Osteoblast (primary cell): ENCODE measurements at regions not wholly inside any gene's neighbourhood (a gene's known extent, or its start where the extent isn't known, plus 50 kb on each side); places are given as distances from the start of the nearest gene placed in this dataset.
"Not testable (repeated sequence)": the region's sequence is repeated elsewhere in the genome, so short reads cannot be mapped to it uniquely, and the experiment has no call there.

Experiments used
- DNase-seq: peaks from one replicate; pipeline ENCODE4 v3.0.0; 2011; ENCODE audit warnings: low spot score, mixed read lengths; ENCODE audit not compliant: insufficient read length; ENCODE audit errors: missing footprints
- H2AFZ ChIP-seq: 2 replicates; pipeline ENCODE4 v1.6.0; 2011; ENCODE audit warnings: mild to moderate bottlenecking, low read length
- H3K27ac ChIP-seq: 2 replicates; pipeline ENCODE4 v1.5.1; 2011; ENCODE audit warnings: mild to moderate bottlenecking, low read depth, low read length, moderate library complexity
- H3K27me3 ChIP-seq: 2 replicates; pipeline ENCODE4 v1.6.0; 2012; ENCODE audit warnings: mild to moderate bottlenecking, control low read depth, inconsistent platforms, low read length, moderate library complexity; ENCODE audit not compliant: insufficient read depth
- H3K36me3 ChIP-seq: 2 replicates; pipeline ENCODE4 v1.5.1; 2011; ENCODE audit warnings: mild to moderate bottlenecking, low read length, control low read depth, moderate library complexity; ENCODE audit not compliant: insufficient read depth
- H3K4me1 ChIP-seq: 2 replicates; pipeline ENCODE4 v1.5.1; 2011; ENCODE audit warnings: mild to moderate bottlenecking, low read length, control low read depth, moderate library complexity; ENCODE audit not compliant: insufficient read depth
- H3K4me2 ChIP-seq: 2 replicates; pipeline ENCODE4 v1.6.0; 2011; ENCODE audit warnings: mild to moderate bottlenecking, low read length; ENCODE audit not compliant: insufficient read depth
- H3K4me3 ChIP-seq: fragments of 200-600 bp; sonication (generic); 3 replicates; pipeline ENCODE4 v1.5.1; 2012; ENCODE audit warnings: mild to moderate bottlenecking, low read length, inconsistent platforms; ENCODE audit not compliant: insufficient read depth
- H3K79me2 ChIP-seq: 2 replicates; pipeline ENCODE4 v1.6.0; 2012; ENCODE audit warnings: mild to moderate bottlenecking, low read length, control low read depth, inconsistent platforms; ENCODE audit not compliant: insufficient read depth
- H3K9me3 ChIP-seq: 2 replicates; pipeline ENCODE4 v1.5.1; 2011; ENCODE audit warnings: low read depth, low read length, control low read depth
- H4K20me1 ChIP-seq: 2 replicates; pipeline ENCODE4 v1.6.0; 2012; ENCODE audit warnings: mild to moderate bottlenecking, low read length, control low read depth; ENCODE audit not compliant: insufficient read depth
- TF ChIP-seq, protein P1 (sequence below): IDR thresholded peaks from 2 replicates; pipeline ENCODE4 v1.5.1; 2011; ENCODE audit warnings: mild to moderate bottlenecking, low read depth, low read length, moderate library complexity; ENCODE audit errors: extremely low read depth

- no peaks in the 10 kb centered on the region for H3K9me3 ChIP-seq
- no peaks in the 10 kb centered on the region for H3K27me3 ChIP-seq
- TF ChIP-seq, protein P1, sequence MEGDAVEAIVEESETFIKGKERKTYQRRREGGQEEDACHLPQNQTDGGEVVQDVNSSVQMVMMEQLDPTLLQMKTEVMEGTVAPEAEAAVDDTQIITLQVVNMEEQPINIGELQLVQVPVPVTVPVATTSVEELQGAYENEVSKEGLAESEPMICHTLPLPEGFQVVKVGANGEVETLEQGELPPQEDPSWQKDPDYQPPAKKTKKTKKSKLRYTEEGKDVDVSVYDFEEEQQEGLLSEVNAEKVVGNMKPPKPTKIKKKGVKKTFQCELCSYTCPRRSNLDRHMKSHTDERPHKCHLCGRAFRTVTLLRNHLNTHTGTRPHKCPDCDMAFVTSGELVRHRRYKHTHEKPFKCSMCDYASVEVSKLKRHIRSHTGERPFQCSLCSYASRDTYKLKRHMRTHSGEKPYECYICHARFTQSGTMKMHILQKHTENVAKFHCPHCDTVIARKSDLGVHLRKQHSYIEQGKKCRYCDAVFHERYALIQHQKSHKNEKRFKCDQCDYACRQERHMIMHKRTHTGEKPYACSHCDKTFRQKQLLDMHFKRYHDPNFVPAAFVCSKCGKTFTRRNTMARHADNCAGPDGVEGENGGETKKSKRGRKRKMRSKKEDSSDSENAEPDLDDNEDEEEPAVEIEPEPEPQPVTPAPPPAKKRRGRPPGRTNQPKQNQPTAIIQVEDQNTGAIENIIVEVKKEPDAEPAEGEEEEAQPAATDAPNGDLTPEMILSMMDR, result no peak
- H2AFZ ChIP-seq, result no peak overlapping the region
- H3K4me2 ChIP-seq, result no peak overlapping the region
- H4K20me1 ChIP-seq, result no peaks in the 10 kb centered on the region
- no peak overlapping the region for H3K4me3 ChIP-seq
- H3K79me2 ChIP-seq, result no peaks in the 10 kb centered on the region
- no peak overlapping the region for H3K27ac ChIP-seq
- H3K36me3 ChIP-seq, result no peaks in the 10 kb centered on the region
- no peak for DNase-seq
- no peaks in the 10 kb centered on the region for H3K4me1 ChIP-seq
Measured at GRCh38 chr10:9140373-9140772, 1085.9 kb downstream of the GATA3 start.

DNA sequence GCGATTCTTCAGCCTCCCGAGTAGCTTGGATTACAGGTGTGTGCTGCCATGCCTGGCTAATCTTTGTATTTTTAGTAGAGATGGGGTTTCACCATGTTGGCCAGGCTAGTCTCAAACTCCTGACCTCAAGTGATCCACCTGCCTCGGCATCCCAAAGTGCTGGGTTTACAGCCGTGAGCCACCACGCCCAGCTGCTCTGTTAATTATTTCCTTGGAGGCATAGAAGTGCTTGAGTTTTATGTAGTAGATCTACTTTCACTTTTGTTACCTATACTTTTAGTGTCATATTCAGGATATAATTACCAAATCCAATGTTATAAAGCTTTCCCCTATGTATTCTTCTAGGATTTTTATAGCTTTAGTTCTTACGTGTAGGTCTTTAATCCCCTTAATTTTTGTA, 1093.0 kb downstream of the GATA3 start:
- H3K9me3 ChIP-seq, result no peaks in the 10 kb centered on the region
- no peaks in the 10 kb centered on the region for H3K36me3 ChIP-seq
- H2AFZ ChIP-seq, result no peak overlapping the region
- no peak overlapping the region for H3K27ac ChIP-seq
- H3K79me2 ChIP-seq, result no peaks in the 10 kb centered on the region
- H3K4me2 ChIP-seq, result no peak overlapping the region
- no peaks in the 10 kb centered on the region for H3K27me3 ChIP-seq
- no peak overlapping the region for H3K4me3 ChIP-seq
- no peaks in the 10 kb centered on the region for H3K4me1 ChIP-seq
- H4K20me1 ChIP-seq, result no peaks in the 10 kb centered on the region
- DNase-seq, result no peak
- TF ChIP-seq, protein P1, result no peak

- Histone ChIP-seq H3K79me2 (no peaks in the 10 kb centered on the region), H3K4me1 (no peaks in the 10 kb centered on the region)
Measured at GRCh38 chr10:9149134-9149533, 1094.6 kb downstream of the GATA3 start.

DNA sequence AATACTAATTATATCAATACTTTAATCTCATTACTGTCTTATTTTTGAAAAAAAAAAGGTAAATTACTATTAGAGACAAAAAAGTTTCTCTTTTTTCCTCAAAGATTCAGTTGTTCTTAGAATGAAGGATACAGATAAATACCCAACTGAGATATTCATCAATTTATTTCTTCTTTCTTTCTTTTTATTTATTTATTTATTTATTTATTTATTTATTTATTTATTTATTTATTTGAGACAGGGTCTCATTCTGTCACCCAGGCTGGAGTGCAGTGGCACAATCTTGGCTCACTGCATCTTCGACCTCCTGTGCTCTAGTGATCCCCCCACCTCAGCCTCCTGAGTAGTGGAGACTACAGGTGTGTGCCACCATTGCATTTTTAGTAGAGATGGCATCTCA, 1098.6 kb downstream of the GATA3 start:
- not testable (repeated sequence) for H2AFZ ChIP-seq, H3K4me1 ChIP-seq, H3K36me3 ChIP-seq, H3K27ac ChIP-seq, H3K9me3 ChIP-seq, H3K27me3 ChIP-seq, H3K79me2 ChIP-seq, H4K20me1 ChIP-seq, DNase-seq, H3K4me2 ChIP-seq, H3K4me3 ChIP-seq

More at GRCh38 chr10:9149134-9149533, 1094.6 kb downstream of the GATA3 start:
- Histone ChIP-seq H4K20me1 (no peaks in the 10 kb centered on the region), H3K27ac (no peak overlapping the region), H3K4me3 (no peak overlapping the region), H2AFZ (no peak overlapping the region), H3K27me3 (no peaks in the 10 kb centered on the region), H3K9me3 (no peaks in the 10 kb centered on the region), H3K36me3 (no peaks in the 10 kb centered on the region), H3K4me2 (no peak overlapping the region)
- TF ChIP-seq, protein P1, result no peak
- DNase-seq, result no peak

GRCh38 chr10:9157656-9158055, 1103.2 kb downstream of the GATA3 start:
- no peaks in the 10 kb centered on the region for H3K27me3 ChIP-seq
- no peaks in the 10 kb centered on the region for H4K20me1 ChIP-seq
- H3K27ac ChIP-seq, result no peak overlapping the region
- H3K36me3 ChIP-seq, result no peaks in the 10 kb centered on the region
- H3K4me3 ChIP-seq, result no peak overlapping the region
- no peak for DNase-seq
- no peaks in the 10 kb centered on the region for H3K79me2 ChIP-seq
- no peak overlapping the region for H2AFZ ChIP-seq
- H3K4me2 ChIP-seq, result no peak overlapping the region
- no peaks in the 10 kb centered on the region for H3K4me1 ChIP-seq
- TF ChIP-seq, protein P1, result no peak
- H3K9me3 ChIP-seq, result no peaks in the 10 kb centered on the region
